CD4-positive, alpha-beta T cell (primary cell): ENCODE measurements at regions not wholly inside any gene's neighbourhood (a gene's known extent, or its start where the extent isn't known, plus 50 kb on each side); places are given as distances from the start of the nearest gene placed in this dataset.

ENCODE experiments used
- ATAC-seq: fragments of 200-7000 bp; cut with Tn5 transposase; one replicate; pipeline ENCODE4 v1.10.0; 2022; ENCODE audit warnings: mild to moderate bottlenecking; ENCODE audit not compliant: poor library complexity
- CTCF ChIA-PET: fragments of 350-600 bp; sonication (Branson Sonifier 250); formaldehyde crosslinking; loops from one replicate; lab custom pipeline; 2021; ENCODE audit warnings: antibody characterized with exemption, inconsistent platforms; lab: Charles Lee
- POLR2A ChIA-PET: fragments of 350-600 bp; sonication (Branson Sonifier 250); formaldehyde crosslinking; loops from one replicate; lab custom pipeline; 2021; ENCODE audit warnings: antibody characterized with exemption, inconsistent platforms; lab: Charles Lee
- DNase-seq, 14 experiments: peaks; one replicate each; pipeline ENCODE4 v3.0.0-alpha.2; 2013 to 2020; ENCODE audit warnings: mixed read lengths in 2 of 14
- H3K27ac ChIP-seq, 2 donors: one replicate each; pipeline versions ENCODE4 v1.5.1 to v1.7.0; 2013; ENCODE audit warnings: low read length in 2 of 2, low read depth in 1 of 2, mild to moderate bottlenecking in 1 of 2
- H3K27me3 ChIP-seq, 2 experiments: 1 replicate in 1 of 2; 2 replicates in 1 of 2; pipeline versions ENCODE4 v1.6.1 to v1.7.0; 2013; ENCODE audit warnings: low read length in 2 of 2, control low read depth in 1 of 2, mild to moderate bottlenecking in 1 of 2, moderate library complexity in 1 of 2; ENCODE audit not compliant: insufficient read depth in 2 of 2, control insufficient read depth in 1 of 2
- H3K36me3 ChIP-seq: one replicate; pipeline ENCODE4 v1.6.1; 2013; ENCODE audit warnings: low read length, control low read depth; ENCODE audit not compliant: insufficient read depth
- H3K4me1 ChIP-seq: one replicate; pipeline ENCODE4 v1.6.1; 2013; ENCODE audit warnings: low read length, control low read depth; ENCODE audit not compliant: insufficient read depth
- H3K4me3 ChIP-seq: one replicate; pipeline ENCODE4 v1.5.1; 2013; ENCODE audit warnings: mild to moderate bottlenecking, low read length, moderate library complexity
- H3K9me3 ChIP-seq, 2 experiments: 1 replicate in 1 of 2; 2 replicates in 1 of 2; pipeline versions ENCODE4 v1.6.1 to v1.7.0; 2013; ENCODE audit warnings: low read length in 2 of 2, mild to moderate bottlenecking in 2 of 2, control low read depth in 1 of 2, moderate library complexity in 1 of 2; ENCODE audit not compliant: control insufficient read depth in 1 of 2, insufficient read depth in 1 of 2
- H3K27ac Mint-ChIP-seq: one replicate; pipeline ENCODE4 v1.8.0; 2020; ENCODE audit warnings: mixed read lengths
- H3K27me3 Mint-ChIP-seq: one replicate; pipeline ENCODE4 v1.8.0; 2021; ENCODE audit warnings: mixed read lengths
- H3K36me3 Mint-ChIP-seq: one replicate; pipeline ENCODE4 v1.8.0; 2021; ENCODE audit warnings: low read depth, mixed read lengths
- H3K4me1 Mint-ChIP-seq: one replicate; pipeline ENCODE4 v1.8.0; 2021; ENCODE audit warnings: low read depth, mixed read lengths
- H3K4me3 Mint-ChIP-seq: one replicate; pipeline ENCODE4 v1.8.0; 2020; ENCODE audit warnings: mild to moderate bottlenecking, mixed read lengths
- H3K9me3 Mint-ChIP-seq: one replicate; pipeline ENCODE4 v1.8.0; 2020; ENCODE audit warnings: mixed read lengths
- CTCF ChIP-seq: fragments of 200-600 bp; IDR thresholded peaks from one replicate; pipeline ENCODE4 v1.8.0; 2022; ENCODE audit warnings: antibody characterized with exemption, mild to moderate bottlenecking
- intact Hi-C, 2 experiments: fragments of 100-400 bp; cut with DNase I in 1 of 2; cut with micrococcal nuclease in 1 of 2; formaldehyde crosslinking; loops; one replicate each; pipeline versions ENCODE4 v1.15.1 to v1.9.0; 2023 to 2025; cut with DNase I, micrococcal nuclease

GRCh38 chr6:122145741-122146240 is 253.7 kb upstream of the HSF2 start:
- TF ChIP-seq CTCF: no peak
- Mint-ChIP-seq H3K27ac (no peak overlapping the region), H3K9me3 (no peaks in the 10 kb centered on the region), H3K4me3 (no peak overlapping the region), H3K27me3 (no peaks in the 10 kb centered on the region), H3K4me1 (no peaks in the 10 kb centered on the region), H3K36me3 (no peaks in the 10 kb centered on the region)
- H3K4me1 ChIP-seq: no peaks in the 10 kb centered on the region
- H3K27me3 ChIP-seq: no peaks in the 10 kb centered on the region
- intact Hi-C loops: no loop called here
- no peaks in the 10 kb centered on the region for H3K9me3 ChIP-seq
- ATAC-seq (no peak), DNase-seq (no peak)
- ChIA-PET POLR2A (no interaction called here), CTCF (no interaction called here)
- no peaks in the 10 kb centered on the region for H3K36me3 ChIP-seq
- no peak overlapping the region for H3K4me3 ChIP-seq
- H3K27ac ChIP-seq: no peak overlapping the region

- intact Hi-C loops: no loop called here
- Mint-ChIP-seq H3K9me3 (no peaks in the 10 kb centered on the region), H3K36me3 (no peaks in the 10 kb centered on the region), H3K4me3 (no peak overlapping the region), H3K4me1 (no peaks in the 10 kb centered on the region), H3K27ac (no peak overlapping the region), H3K27me3 (no peaks in the 10 kb centered on the region)
- Histone ChIP-seq H3K4me3 (no peak overlapping the region), H3K4me1 (no peaks in the 10 kb centered on the region), H3K27me3 (no peaks in the 10 kb centered on the region), H3K36me3 (no peaks in the 10 kb centered on the region), H3K9me3 (no peaks in the 10 kb centered on the region), H3K27ac (no peak overlapping the region)
- CTCF ChIA-PET: no interaction called here
- POLR2A ChIA-PET: no interaction called here
- TF ChIP-seq CTCF: no peak
- ATAC-seq (no peak), DNase-seq (no peak)
These were observed 252.2 kb upstream of the HSF2 start for GRCh38 chr6:122147291-122147690.

- TF ChIP-seq CTCF: no peak
- no peaks in the 10 kb centered on the region for H3K36me3 Mint-ChIP-seq
- H3K9me3 Mint-ChIP-seq: peaks cover 3% of the 10 kb centered on the region
- no peak for DNase-seq
- no peak for ATAC-seq
- Histone ChIP-seq H3K27ac (no peak overlapping the region), H3K27me3 (no peaks in the 10 kb centered on the region), H3K36me3 (no peaks in the 10 kb centered on the region), H3K4me1 (no peaks in the 10 kb centered on the region), H3K4me3 (no peak overlapping the region), H3K9me3 (peaks cover 0 to 3% of the 10 kb centered on the region in 2 experiments)
- no peak overlapping the region for H3K27ac Mint-ChIP-seq
- H3K4me1 Mint-ChIP-seq: no peaks in the 10 kb centered on the region
- POLR2A ChIA-PET: no interaction called here
- no peaks in the 10 kb centered on the region for H3K27me3 Mint-ChIP-seq
- intact Hi-C loops: no loop called here
- CTCF ChIA-PET: no interaction called here
- no peak overlapping the region for H3K4me3 Mint-ChIP-seq
These were observed 248.4 kb upstream of the HSF2 start for GRCh38 chr6:122151066-122151465.
